AG04450 (cell line): ENCODE measurements at regions not wholly inside any gene's neighbourhood (a gene's known extent, or its start where the extent isn't known, plus 50 kb on each side); places are given as distances from the start of the nearest gene placed in this dataset. TPM values are rescaled to one million over a fixed set of nuclear protein-coding genes. Genes with fewer than 3 reads are reported as not detected.

Experiments used
- CTCF ChIA-PET: fragments of 300-600, 350-600 bp; formaldehyde crosslinking; extraction: SDS; loops from one replicate; lab custom pipeline; 2022; ENCODE audit warnings: antibody characterized with exemption, inconsistent platforms; lab: Charles Lee
- POLR2A ChIA-PET: fragments of 350-600 bp; formaldehyde crosslinking; extraction: SDS; loops from one replicate; lab custom pipeline; 2021; ENCODE audit warnings: antibody characterized with exemption, inconsistent platforms; lab: Yijun Ruan, JAX
- DNase-seq: peaks from one replicate; pipeline ENCODE4 v3.0.0-alpha.2; 2011; ENCODE audit warnings: low read depth, low spot score
- H3K27ac ChIP-seq: one replicate; pipeline ENCODE4 v1.5.1; 2012; ENCODE audit warnings: low read depth, low read length, control low read depth
- H3K27me3 ChIP-seq: one replicate; pipeline ENCODE4 v1.6.0; 2012; ENCODE audit warnings: low read length; ENCODE audit not compliant: control insufficient read depth, insufficient read depth
- H3K4me3 ChIP-seq: 2 replicates; pipeline ENCODE4 v1.5.1; 2011; ENCODE audit warnings: mild to moderate bottlenecking, low read depth, low read length, control low read depth
- H3K9me3 ChIP-seq: 2 replicates; pipeline ENCODE4 v1.5.1; 2012; ENCODE audit warnings: low read length; ENCODE audit not compliant: control insufficient read depth, insufficient read depth
- CTCF ChIP-seq: IDR thresholded peaks from 2 replicates; pipeline ENCODE4 v1.5.1; 2011; ENCODE audit warnings: low read depth, low read length, control low read depth, inconsistent platforms
- small RNA-seq: library from RNA; depleted of rRNA; stranded (forward); fragments of <200 nt; gene quantifications from one replicate; pipeline ENCODE3, GENCODE V24; 2012; ENCODE audit warnings: low read depth; ENCODE audit not compliant: insufficient read length

GRCh38 chrX:95145848-95146490 lies 1472.0 kb downstream of the FAM133A start:
- ChIA-PET CTCF (no interaction called here), POLR2A (no interaction called here)
- Histone ChIP-seq H3K4me3 (no peak overlapping the region), H3K27ac (no peak overlapping the region), H3K9me3 (no peaks in the 10 kb centered on the region), H3K27me3 (no peaks in the 10 kb centered on the region)
- TF ChIP-seq CTCF = no peak
- no peak for DNase-seq

- H3K4me3 ChIP-seq = no peak overlapping the region
- no peak overlapping the region for H3K27ac ChIP-seq
- DNase-seq = no peak
- H3K9me3 ChIP-seq = no peaks in the 10 kb centered on the region
- no peaks in the 10 kb centered on the region for H3K27me3 ChIP-seq
- TF ChIP-seq CTCF = no peak
- CTCF ChIA-PET = no interaction called here
- POLR2A ChIA-PET = no interaction called here
Measured at GRCh38 chrX:95152810-95153209, 1478.8 kb downstream of the FAM133A start.

GRCh38 chrX:95156566-95156965 lies 1482.6 kb downstream of the FAM133A start:
- Histone ChIP-seq H3K27ac (no peak overlapping the region), H3K4me3 (no peak overlapping the region), H3K27me3 (no peaks in the 10 kb centered on the region), H3K9me3 (no peaks in the 10 kb centered on the region)
- ChIA-PET POLR2A (no interaction called here), CTCF (no interaction called here)
- no peak for DNase-seq
- no peak for TF ChIP-seq CTCF

Small RNAs in the stretch of these regions (small RNA-seq; reads per million reads assigned to genes)
- gene MIR548M = not detected
